ENCODE measurements at regions not wholly inside any gene's neighbourhood (a gene's known extent, or its start where the extent isn't known, plus 50 kb on each side); places are given as distances from the start of the nearest gene placed in this dataset.
"Not testable (repeated sequence)": the region's sequence is repeated elsewhere in the genome, so short reads cannot be mapped to it uniquely, and the experiment has no call there.

GRCh38 chr2:67318031-67318430 is 79.1 kb upstream of the ETAA1 start:
- no peak for FAIRE-seq

- no peak for FAIRE-seq
Measured at GRCh38 chr2:67318563-67318962, 78.6 kb upstream of the ETAA1 start.

DNA sequence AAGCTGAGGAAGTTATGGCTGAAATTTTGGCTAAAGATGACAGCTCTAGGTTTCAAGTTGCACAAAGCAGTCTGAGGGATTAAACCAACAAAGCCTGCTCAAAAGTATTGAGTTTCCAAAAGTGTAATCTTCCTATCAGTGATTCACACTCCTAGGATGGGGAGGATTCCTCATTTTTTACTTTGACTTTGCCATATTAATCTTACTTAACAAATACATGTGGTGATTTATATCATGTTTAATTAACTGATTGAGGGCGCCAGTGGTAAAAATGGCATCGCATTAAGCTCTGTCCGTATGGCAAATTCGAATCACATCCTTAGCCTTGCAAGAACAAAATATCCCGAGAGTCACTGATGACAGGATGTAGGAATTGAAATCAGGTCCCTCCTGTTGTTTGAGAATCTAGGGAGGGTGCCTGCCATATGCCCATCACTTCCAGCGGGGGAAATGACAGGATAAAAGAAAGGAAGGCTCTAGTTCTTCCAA is 78.1 kb upstream of the ETAA1 start:
- FAIRE-seq: no peak

GRCh38 chr2:67320861-67321587 is 76.1 kb upstream of the ETAA1 start:
- FAIRE-seq: no peak

- no peak for FAIRE-seq
Measured at GRCh38 chr2:67321588-67321903, 75.6 kb upstream of the ETAA1 start.

GRCh38 chr2:67322353-67323001 is 74.7 kb upstream of the ETAA1 start:
- no peak for FAIRE-seq

- FAIRE-seq: no peak
Measured at GRCh38 chr2:67323209-67323991, 73.7 kb upstream of the ETAA1 start.

- no peak for FAIRE-seq
Measured at GRCh38 chr2:67329513-67329912, 67.6 kb upstream of the ETAA1 start.

DNA sequence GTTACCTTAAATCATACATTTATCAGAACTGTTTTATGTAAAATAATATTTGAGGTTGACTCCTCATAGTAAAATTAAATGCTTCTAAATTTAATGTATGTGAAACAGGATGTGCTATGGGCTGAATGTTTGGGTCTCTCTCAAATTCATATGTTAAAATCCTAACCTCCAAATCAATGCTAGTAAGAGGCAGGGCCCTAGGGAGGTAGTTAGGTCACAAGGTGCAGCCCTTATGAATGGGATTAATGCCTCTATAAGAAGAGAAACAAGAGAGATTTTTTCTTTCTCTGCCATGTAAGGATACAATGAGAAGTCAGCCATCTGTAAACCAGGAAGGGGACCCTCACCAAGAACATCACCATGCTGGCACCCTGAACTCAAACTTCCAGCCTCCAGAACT is 67.2 kb upstream of the ETAA1 start:
- no peak for FAIRE-seq

DNA sequence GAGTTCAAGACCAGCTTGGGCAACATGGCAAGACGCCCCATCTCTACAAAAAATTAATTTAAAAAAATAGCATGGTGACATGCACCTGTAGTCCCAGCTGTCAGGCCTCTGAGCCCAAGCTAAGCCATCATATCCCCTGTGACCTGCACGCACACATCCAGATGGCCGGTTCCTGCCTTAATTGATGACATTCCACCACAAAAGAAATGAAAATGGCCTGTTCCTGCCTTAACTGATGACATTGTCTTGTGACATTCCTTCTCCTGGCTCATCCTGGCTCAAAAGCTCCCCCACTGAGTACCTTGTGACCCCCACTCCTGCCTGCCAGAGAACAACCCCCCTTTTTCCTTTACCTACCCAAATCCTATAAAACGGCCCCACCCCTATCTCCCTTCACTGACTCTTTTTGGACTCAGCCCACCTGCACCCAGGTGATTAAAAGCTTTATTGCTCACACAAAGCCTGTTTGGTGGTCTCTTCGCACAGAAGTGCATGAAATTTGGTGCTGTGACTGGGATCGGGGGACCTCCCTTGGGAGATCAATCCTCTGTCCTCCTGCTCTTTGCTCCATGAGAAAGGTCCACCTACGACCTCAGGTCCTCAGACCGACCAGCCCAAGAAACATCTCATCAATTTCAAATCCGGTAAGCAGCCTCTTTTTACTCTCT is 65.6 kb upstream of the ETAA1 start:
- FAIRE-seq: not testable (repeated sequence)

GRCh38 chr2:67337903-67338302 is 59.2 kb upstream of the ETAA1 start:
- FAIRE-seq: no peak

DNA sequence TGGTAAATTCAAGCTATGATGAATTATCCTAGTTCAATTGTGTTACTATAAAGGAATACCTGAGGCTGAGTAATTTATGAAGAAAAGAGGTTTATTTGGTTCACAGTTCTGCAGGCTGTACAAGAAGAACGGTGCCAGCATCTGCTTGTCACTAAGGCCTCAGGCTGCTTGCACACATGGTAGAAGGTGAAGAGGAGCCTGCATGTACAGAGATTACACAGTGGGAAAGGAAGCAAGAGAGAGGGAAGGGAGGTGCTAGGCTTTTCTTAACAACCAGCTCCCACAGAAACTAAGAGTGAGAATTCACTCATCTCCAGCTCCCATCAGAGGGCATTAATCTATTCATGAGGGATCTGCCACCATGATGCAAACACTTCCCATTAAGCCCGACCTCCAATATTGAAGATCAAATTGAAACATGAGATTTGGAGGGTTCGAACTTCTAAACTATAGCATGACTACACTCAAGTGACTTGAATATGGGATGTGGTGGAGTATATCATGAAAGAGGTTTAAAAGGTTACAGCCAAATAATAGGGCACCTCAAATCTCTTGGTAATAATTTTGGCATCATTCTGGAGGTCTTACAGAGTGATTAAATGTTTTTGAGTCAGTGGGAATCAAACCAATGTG is 58.4 kb upstream of the ETAA1 start:
- FAIRE-seq: no peak

GRCh38 chr2:67339234-67339885 is 57.8 kb upstream of the ETAA1 start:
- FAIRE-seq: no peak

DNA sequence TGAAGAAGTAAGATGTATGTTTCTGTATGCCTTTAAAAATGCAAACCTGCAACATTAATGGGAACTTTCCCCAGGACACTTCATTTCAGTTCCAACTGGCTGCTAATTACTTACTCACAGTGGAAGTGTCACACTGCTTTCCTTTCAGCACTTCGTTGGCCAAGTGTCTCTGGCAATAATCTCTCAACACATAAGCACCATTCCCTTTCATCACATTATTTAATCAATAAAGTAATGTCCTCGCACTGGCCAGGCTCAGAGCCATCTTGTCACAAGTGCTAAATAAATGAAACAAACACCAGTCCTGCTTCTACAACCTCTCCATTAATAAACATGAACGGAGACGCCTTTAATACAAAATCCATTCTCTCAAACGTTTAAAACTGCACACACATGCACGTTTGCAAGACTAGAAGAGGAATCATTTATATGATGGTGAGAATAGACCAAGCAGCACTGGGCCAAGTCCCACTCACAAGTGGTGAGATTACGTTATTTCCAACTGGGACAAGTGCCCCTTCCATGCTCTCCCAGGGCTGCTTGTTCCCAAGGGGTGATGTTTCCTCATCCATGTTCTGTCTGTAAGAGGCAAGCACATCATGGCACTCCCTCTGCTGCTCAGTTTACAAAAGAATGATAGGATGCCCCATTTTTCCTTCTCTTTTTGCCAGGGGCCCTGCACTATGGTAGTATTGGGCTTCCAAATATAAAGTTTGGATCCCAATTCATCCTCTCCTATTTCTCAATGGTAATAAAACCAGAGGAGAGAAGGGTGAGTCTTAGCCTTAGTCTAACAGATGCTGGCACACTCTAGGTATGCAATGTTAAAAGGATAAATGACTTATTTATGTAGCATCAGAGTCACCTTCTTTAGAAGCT is 56.8 kb upstream of the ETAA1 start:
- no peak for FAIRE-seq

DNA sequence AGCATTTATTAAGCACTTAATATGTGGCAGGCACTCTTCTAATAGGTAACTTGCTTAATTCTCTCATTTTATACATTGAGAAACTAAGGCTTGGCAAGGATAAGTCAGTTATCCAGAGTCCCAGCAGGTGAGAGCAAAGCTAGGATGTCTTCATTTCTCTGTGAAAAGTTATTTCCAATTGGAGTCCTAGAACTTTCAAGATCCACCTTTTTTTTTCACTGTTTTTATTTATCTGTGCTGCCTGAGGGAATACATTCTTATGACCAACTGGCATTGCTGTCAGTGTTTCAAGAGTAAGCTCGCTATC is 56.2 kb upstream of the ETAA1 start:
- no peak for FAIRE-seq

GRCh38 chr2:67341336-67341735 is 55.8 kb upstream of the ETAA1 start:
- no peak for FAIRE-seq

DNA sequence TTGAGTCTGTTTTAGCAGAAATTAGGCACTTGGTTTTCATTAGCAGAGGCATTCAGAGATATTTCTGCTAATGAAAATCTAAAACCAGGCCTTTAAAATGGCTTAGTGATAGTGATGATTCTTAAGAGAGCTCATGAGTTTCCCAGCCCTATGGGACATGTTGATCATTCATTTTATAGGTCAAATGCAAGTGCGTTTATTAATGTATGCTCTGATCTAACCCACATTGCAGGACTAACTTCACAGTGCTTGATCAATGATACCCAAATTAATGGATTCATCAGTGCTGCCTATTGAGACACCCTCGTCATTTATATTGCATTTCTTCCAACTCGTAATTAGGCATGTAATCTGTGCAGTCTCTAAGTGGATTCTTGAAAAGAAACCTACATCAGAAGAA is 54.7 kb upstream of the ETAA1 start:
- FAIRE-seq: no peak

DNA sequence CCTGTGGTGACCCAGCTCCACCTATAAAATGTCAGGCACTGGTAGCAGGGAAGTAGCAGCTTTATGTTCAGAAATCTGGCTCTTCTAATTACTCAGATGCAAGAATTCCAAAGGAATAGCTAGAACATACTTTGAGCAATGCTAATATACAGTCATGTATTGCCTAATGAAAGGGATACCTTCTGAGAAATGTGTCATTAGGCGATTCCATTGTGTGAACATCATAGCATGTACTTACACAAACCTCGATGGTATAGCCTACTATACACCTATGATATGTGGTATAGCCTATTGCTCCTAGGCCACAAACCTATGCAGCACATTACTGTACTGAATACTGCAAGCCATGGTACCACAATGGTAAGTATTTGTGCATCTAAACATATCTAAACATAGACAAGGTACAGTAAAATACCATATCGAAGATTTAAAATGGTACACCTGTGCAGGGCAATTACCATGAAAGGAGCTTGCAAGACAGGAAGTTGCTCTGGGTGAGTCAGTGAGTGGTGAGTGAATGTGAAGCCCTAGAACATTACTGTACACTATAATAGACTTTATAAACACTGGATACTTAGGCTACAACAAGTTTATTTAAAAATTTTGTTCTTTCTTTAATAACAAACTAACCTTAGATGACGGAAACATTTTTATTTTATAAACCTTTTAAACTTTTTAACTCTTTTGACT is 50.3 kb upstream of the ETAA1 start:
- FAIRE-seq: peak; percentile 29

All from A204.1 (cell line).